NT2/D1 (cell line): ENCODE measurements at regions not wholly inside any gene's neighbourhood (a gene's known extent, or its start where the extent isn't known, plus 50 kb on each side); places are given as distances from the start of the nearest gene placed in this dataset.

Experiments used
- YY1 ChIP-seq: IDR thresholded peaks from 2 replicates; pipeline ENCODE4 v1.6.1; 2011; ENCODE audit not compliant: insufficient read length, insufficient read depth
- ZNF274 ChIP-seq: IDR thresholded peaks from 2 replicates; pipeline ENCODE4 v1.6.1; 2011; ENCODE audit warnings: mild to moderate bottlenecking, low read depth, low read length

DNA sequence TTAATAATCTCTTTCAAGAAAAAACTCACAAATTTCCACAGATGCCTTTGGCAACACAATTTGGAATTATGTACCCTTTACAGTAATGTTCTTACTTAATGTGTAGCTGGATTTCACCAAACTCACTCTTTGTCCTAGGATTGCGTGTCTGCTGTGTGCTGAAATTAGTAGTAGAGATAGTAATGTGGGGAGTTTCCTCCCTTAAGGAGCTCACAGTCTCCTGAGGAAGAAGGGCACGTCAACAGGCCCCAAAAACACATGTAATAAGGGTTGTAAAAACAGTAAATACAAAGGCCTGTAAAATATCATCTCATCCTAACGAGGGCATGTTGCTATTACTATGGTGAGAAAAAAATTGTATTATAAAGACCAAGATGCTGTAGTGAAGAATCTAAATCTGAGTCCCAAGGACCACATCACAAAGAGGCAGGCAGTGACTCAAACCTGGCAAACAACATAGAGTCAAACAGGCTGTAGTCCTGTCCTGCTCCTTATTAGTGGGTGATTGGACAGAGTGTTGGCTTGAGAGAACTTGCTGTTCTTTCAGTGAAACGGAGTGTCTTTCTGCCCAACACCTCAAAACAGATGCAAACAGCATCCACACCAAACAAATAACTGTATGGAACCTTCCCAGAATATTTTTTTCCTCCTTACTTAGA is 83.2 kb upstream of the PAPPA start:
- TF ChIP-seq YY1, result no peak
- no peak for TF ChIP-seq ZNF274
